ENCODE measurements at regions not wholly inside any gene's neighbourhood (a gene's known extent, or its start where the extent isn't known, plus 50 kb on each side); places are given as distances from the start of the nearest gene placed in this dataset.
"Not testable (repeated sequence)": the region's sequence is repeated elsewhere in the genome, so short reads cannot be mapped to it uniquely, and the experiment has no call there.

GRCh38 chr7:109638321-109638720 lies 1068.6 kb downstream of the DNAJB9 start:
- H3K36me3 ChIP-seq: no peaks in the 10 kb centered on the region
- TF ChIP-seq, protein P1, sequence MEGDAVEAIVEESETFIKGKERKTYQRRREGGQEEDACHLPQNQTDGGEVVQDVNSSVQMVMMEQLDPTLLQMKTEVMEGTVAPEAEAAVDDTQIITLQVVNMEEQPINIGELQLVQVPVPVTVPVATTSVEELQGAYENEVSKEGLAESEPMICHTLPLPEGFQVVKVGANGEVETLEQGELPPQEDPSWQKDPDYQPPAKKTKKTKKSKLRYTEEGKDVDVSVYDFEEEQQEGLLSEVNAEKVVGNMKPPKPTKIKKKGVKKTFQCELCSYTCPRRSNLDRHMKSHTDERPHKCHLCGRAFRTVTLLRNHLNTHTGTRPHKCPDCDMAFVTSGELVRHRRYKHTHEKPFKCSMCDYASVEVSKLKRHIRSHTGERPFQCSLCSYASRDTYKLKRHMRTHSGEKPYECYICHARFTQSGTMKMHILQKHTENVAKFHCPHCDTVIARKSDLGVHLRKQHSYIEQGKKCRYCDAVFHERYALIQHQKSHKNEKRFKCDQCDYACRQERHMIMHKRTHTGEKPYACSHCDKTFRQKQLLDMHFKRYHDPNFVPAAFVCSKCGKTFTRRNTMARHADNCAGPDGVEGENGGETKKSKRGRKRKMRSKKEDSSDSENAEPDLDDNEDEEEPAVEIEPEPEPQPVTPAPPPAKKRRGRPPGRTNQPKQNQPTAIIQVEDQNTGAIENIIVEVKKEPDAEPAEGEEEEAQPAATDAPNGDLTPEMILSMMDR (IDR thresholded peaks at IDR 0.05): no peak
- H3K9me3 ChIP-seq: no peaks in the 10 kb centered on the region
- H3K4me3 ChIP-seq: no peak overlapping the region
- H3K27me3 ChIP-seq: no peaks in the 10 kb centered on the region
- intact Hi-C loops (cut with DNase I; ENCODE audit: low total_unique reads): no loop called here
- DNase-seq: no peak
- H3K4me1 ChIP-seq: no peaks in the 10 kb centered on the region
- H3K27ac ChIP-seq: no peak overlapping the region

DNA sequence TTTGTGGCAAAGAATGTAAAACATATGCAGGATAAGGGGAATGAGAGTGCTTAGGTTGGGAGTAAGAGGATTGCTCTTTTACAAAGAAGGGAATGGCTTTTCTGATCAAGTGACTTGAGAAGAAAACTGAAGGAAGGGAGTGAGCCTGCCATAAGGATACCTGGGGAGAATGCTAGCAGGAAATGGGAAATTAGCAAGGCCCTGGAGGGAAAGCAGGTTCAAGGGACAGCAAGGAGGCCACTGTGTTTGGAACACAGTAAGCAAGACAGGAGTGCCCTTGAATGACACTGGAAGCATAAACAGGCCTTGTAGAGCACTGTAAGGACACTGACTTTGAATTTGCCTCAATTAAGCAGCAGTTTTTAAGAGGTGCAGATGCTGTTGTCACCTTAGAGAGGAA lies 1069.9 kb downstream of the DNAJB9 start:
- Histone ChIP-seq H3K4me3 (no peak overlapping the region), H3K27ac (no peak overlapping the region), H3K9me3 (no peaks in the 10 kb centered on the region), H3K36me3 (no peaks in the 10 kb centered on the region), H3K27me3 (no peaks in the 10 kb centered on the region), H3K4me1 (no peaks in the 10 kb centered on the region)
- DNase-seq: no peak
- intact Hi-C loops (cut with DNase I; ENCODE audit: low total_unique reads): no loop called here
- TF ChIP-seq, protein P1 (IDR thresholded peaks at IDR 0.05): no peak

GRCh38 chr7:109641445-109641844 lies 1071.8 kb downstream of the DNAJB9 start:
- H3K27me3 ChIP-seq: no peaks in the 10 kb centered on the region
- H3K27ac ChIP-seq: no peak overlapping the region
- intact Hi-C loops (cut with DNase I; ENCODE audit: low total_unique reads): no loop called here
- H3K4me1 ChIP-seq: no peaks in the 10 kb centered on the region
- no peak overlapping the region for H3K4me3 ChIP-seq
- no peak for DNase-seq
- no peaks in the 10 kb centered on the region for H3K36me3 ChIP-seq
- no peaks in the 10 kb centered on the region for H3K9me3 ChIP-seq
- TF ChIP-seq, protein P1 (IDR thresholded peaks at IDR 0.05): no peak

DNA sequence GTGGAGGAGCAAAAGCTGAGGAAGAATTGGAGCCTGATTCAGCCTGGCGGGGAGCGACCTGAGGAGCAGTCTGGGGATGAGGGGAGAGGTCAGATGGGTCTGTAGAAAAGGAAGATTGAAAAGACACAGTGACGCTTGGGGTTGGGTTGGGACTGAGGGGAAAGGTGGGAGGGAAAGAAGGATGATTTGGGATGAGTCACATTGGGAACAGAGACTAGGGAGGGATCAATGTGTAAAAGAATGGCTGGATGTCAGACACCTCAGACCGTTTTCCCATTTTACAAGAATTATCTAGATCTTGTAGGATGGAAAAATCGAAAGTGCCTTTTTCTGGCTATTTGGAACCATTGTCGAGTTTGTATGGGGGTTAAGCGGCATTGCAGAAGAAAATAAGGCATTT lies 1076.5 kb downstream of the DNAJB9 start:
- Histone ChIP-seq H3K27ac (no peak overlapping the region), H3K4me3 (no peak overlapping the region), H3K36me3 (no peaks in the 10 kb centered on the region), H3K4me1 (no peaks in the 10 kb centered on the region), H3K9me3 (no peaks in the 10 kb centered on the region), H3K27me3 (no peaks in the 10 kb centered on the region)
- intact Hi-C loops (cut with DNase I; ENCODE audit: low total_unique reads): no loop called here
- TF ChIP-seq, protein P1 (IDR thresholded peaks at IDR 0.05): no peak
- DNase-seq: no peak

- H3K36me3 ChIP-seq; H3K4me1 ChIP-seq; DNase-seq; H3K4me3 ChIP-seq; H3K27me3 ChIP-seq; H3K27ac ChIP-seq; intact Hi-C loops (cut with DNase I; ENCODE audit: low total_unique reads); H3K9me3 ChIP-seq: not testable (repeated sequence)
Observed at GRCh38 chr7:109646594-109646993, 1076.9 kb downstream of the DNAJB9 start.

- intact Hi-C loops (cut with DNase I; ENCODE audit: low total_unique reads); H3K36me3 ChIP-seq; H3K4me1 ChIP-seq: not testable (repeated sequence)
Observed at GRCh38 chr7:109647263-109647662, 1077.6 kb downstream of the DNAJB9 start.

GRCh38 chr7:109659261-109659660 lies 1089.6 kb downstream of the DNAJB9 start:
- no peak overlapping the region for H3K27ac ChIP-seq
- H3K9me3 ChIP-seq: no peaks in the 10 kb centered on the region
- H3K4me3 ChIP-seq: no peak overlapping the region
- intact Hi-C loops (cut with DNase I; ENCODE audit: low total_unique reads): no loop called here
- TF ChIP-seq, protein P1 (IDR thresholded peaks at IDR 0.05): no peak
- no peak for DNase-seq
- H3K36me3 ChIP-seq: no peaks in the 10 kb centered on the region
- H3K4me1 ChIP-seq: no peaks in the 10 kb centered on the region
- no peaks in the 10 kb centered on the region for H3K27me3 ChIP-seq

More at GRCh38 chr7:109647263-109647662, 1077.6 kb downstream of the DNAJB9 start:
- not testable (repeated sequence) for H3K27ac ChIP-seq, H3K4me3 ChIP-seq, H3K27me3 ChIP-seq, H3K9me3 ChIP-seq, DNase-seq

Measured in tibial artery (tissue), 4 donors.